Neutrophil (primary cell): ENCODE measurements at regions not wholly inside any gene's neighbourhood (a gene's known extent, or its start where the extent isn't known, plus 50 kb on each side); places are given as distances from the start of the nearest gene placed in this dataset.

Source experiments
- H3K27ac ChIP-seq: fragments of 200-600 bp; sonication (generic); 2 replicates; pipeline ENCODE4 v1.5.1; 2016; ENCODE audit warnings: mild to moderate bottlenecking, moderate library complexity
- H3K27me3 ChIP-seq: fragments of 200-600 bp; sonication (generic); 2 replicates; pipeline ENCODE4 v1.6.0; 2016; ENCODE audit warnings: mild to moderate bottlenecking
- H3K36me3 ChIP-seq: fragments of 200-600 bp; sonication (generic); 2 replicates; pipeline ENCODE4 v1.5.1; 2017
- H3K4me1 ChIP-seq, 2 experiments: fragments of 200-600 bp in 1 of 2; sonication (generic) in 1 of 2; 1 replicate in 1 of 2; 2 replicates in 1 of 2; pipeline versions ENCODE4 v1.5.1 to v1.6.1; 2013 to 2016; ENCODE audit warnings: low read depth in 1 of 2, low read length in 1 of 2, mild to moderate bottlenecking in 1 of 2, moderate library complexity in 1 of 2; ENCODE audit not compliant: control insufficient read depth in 1 of 2, insufficient read depth in 1 of 2
- H3K4me3 ChIP-seq, 2 experiments: fragments of 200-600 bp in 1 of 2; sonication (generic) in 1 of 2; 1 replicate in 1 of 2; 2 replicates in 1 of 2; pipeline ENCODE4 v1.5.1; 2013 to 2016; ENCODE audit warnings: low read depth in 1 of 2, low read length in 1 of 2, mild to moderate bottlenecking in 1 of 2, moderate library complexity in 1 of 2
- H3K9me3 ChIP-seq: fragments of 200-600 bp; sonication (generic); 2 replicates; pipeline ENCODE4 v1.5.1; 2016
- TF ChIP-seq, protein P1 (sequence below): fragments of 200-600 bp; sonication (generic); IDR thresholded peaks from 2 replicates; pipeline ENCODE4 v1.5.1; 2016; ENCODE audit warnings: antibody characterized with exemption

DNA sequence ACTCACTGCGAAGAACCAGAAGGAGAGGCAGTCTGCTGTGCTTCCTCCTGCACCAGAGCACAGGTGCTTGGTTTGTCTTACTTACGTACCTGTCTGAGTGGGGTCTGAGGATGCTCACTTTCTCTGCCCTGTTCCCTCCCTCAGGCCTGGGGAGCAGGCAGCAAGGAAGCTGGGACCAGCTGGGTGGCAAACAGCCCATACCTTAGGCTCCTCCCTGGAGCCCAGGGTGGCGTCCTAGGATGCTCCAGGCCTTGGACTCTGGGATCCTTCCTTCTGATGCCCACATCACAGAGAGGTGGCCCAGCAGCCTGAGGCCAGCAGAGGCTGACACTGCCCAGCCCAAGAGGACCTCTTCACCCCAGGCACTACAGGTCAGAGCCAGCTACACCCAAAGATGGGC, 593.2 kb downstream of the BRD1 start:
- no peaks in the 10 kb centered on the region for H3K36me3 ChIP-seq
- no peaks in the 10 kb centered on the region for H3K27me3 ChIP-seq
- H3K9me3 ChIP-seq = no peaks in the 10 kb centered on the region
- TF ChIP-seq, protein P1, sequence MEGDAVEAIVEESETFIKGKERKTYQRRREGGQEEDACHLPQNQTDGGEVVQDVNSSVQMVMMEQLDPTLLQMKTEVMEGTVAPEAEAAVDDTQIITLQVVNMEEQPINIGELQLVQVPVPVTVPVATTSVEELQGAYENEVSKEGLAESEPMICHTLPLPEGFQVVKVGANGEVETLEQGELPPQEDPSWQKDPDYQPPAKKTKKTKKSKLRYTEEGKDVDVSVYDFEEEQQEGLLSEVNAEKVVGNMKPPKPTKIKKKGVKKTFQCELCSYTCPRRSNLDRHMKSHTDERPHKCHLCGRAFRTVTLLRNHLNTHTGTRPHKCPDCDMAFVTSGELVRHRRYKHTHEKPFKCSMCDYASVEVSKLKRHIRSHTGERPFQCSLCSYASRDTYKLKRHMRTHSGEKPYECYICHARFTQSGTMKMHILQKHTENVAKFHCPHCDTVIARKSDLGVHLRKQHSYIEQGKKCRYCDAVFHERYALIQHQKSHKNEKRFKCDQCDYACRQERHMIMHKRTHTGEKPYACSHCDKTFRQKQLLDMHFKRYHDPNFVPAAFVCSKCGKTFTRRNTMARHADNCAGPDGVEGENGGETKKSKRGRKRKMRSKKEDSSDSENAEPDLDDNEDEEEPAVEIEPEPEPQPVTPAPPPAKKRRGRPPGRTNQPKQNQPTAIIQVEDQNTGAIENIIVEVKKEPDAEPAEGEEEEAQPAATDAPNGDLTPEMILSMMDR = no peak
- H3K4me1 ChIP-seq = no peaks in the 10 kb centered on the region
- H3K27ac ChIP-seq = no peak overlapping the region
- H3K4me3 ChIP-seq = no peak overlapping the region

DNA sequence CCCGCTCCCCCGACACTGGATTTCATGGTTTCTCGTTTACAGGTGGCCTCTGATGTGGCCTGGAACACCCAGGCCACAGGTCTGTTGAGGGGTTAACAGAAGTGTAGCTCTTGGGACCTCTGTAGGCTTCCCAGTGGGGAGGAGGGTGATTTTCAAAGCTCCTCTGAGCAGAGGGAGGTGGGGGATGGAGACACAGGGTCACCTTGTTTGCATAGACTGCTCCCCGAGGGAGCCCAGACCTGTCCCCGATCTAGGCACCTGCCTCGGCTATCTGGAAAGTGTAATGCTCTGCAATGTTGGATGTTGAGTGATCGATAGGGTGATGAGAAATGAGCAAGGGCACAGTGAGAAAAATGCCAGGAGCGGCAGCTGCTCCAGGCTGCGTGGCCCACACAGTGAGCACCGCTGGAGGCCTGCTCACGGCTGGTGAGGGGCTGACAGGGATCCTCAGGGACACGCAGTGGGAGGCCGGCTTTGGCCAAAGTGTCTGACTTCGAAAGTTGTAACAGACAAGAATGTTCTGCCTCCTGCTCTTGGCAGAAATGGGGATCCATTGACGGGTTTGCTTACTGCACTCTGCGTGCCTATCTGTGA, 594.1 kb downstream of the BRD1 start:
- Histone ChIP-seq H3K27ac (no peak overlapping the region), H3K4me1 (no peaks in the 10 kb centered on the region), H3K9me3 (no peaks in the 10 kb centered on the region), H3K36me3 (no peaks in the 10 kb centered on the region), H3K27me3 (no peaks in the 10 kb centered on the region), H3K4me3 (no peak overlapping the region)
- TF ChIP-seq, protein P1 = no peak

DNA sequence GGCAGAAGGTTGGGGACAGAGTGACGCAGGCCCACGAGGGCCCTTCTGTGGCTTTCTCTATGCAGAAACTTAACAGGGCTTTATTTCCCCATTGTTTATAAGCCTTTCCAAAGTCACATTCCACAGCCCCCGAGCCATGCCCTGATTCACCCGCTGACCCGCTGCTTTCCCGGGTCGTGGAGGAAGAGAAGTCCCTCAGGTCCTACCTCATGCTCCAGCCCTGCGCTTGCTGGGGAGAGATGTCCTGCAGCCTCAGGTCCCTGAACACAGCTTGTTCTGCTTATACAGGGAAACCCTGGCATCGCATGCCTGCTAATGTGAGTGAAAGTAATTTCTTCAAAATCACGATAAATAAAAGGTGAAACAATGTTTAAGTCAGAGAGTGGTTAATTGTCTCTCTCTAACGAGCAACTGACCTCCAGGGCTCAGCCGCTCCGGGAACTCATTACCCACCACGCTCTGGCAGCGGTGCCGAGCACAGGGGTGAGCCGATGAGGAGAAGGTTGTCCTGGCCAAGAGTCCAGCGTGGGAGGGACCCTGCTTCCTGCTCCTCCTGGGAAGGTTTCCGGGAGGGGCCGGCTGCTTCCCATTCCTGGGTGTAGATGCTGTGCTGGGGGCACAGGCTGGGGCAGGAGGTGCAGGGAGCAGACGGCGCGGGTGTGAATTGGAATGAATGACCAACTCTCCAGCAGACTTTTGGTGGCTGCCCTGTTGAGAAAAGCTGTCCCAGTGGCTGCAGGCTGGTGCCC, 595.2 kb downstream of the BRD1 start:
- TF ChIP-seq, protein P1 = no peak
- no peaks in the 10 kb centered on the region for H3K4me1 ChIP-seq
- H3K27ac ChIP-seq = no peak overlapping the region
- H3K9me3 ChIP-seq = no peaks in the 10 kb centered on the region
- no peak overlapping the region for H3K4me3 ChIP-seq
- no peaks in the 10 kb centered on the region for H3K36me3 ChIP-seq
- H3K27me3 ChIP-seq = no peaks in the 10 kb centered on the region

DNA sequence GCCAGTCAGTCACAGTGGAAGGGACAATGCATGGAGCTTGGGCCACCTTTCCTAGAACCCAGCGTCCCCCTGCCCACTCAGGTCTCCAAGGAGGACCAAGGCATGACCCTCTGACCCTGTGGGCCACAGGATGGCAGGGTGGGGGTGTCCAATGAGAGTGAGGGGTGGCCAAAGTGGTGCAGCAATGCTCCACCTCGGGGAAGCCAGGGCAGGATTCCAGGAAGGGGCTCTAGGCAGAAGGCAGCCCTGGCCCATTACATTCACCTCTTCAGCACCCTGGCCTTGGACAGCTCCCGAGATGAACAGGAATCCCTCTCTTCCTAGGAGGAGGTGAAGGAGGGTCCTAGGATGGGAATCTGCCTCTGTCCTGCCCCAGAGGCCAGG, 597.5 kb downstream of the BRD1 start:
- no peak overlapping the region for H3K4me3 ChIP-seq
- TF ChIP-seq, protein P1 = no peak
- no peaks in the 10 kb centered on the region for H3K4me1 ChIP-seq
- H3K27me3 ChIP-seq = no peaks in the 10 kb centered on the region
- H3K36me3 ChIP-seq = no peaks in the 10 kb centered on the region
- no peaks in the 10 kb centered on the region for H3K9me3 ChIP-seq
- H3K27ac ChIP-seq = no peak overlapping the region

GRCh38 chr22:49229483-49230193, 598.0 kb downstream of the BRD1 start:
- Histone ChIP-seq H3K4me3 (no peak overlapping the region), H3K27ac (no peak overlapping the region), H3K4me1 (no peaks in the 10 kb centered on the region), H3K27me3 (no peaks in the 10 kb centered on the region), H3K9me3 (no peaks in the 10 kb centered on the region), H3K36me3 (no peaks in the 10 kb centered on the region)
- TF ChIP-seq, protein P1 = no peak
